ENCODE measurements at regions not wholly inside any gene's neighbourhood (a gene's known extent, or its start where the extent isn't known, plus 50 kb on each side); places are given as distances from the start of the nearest gene placed in this dataset.

DNA sequence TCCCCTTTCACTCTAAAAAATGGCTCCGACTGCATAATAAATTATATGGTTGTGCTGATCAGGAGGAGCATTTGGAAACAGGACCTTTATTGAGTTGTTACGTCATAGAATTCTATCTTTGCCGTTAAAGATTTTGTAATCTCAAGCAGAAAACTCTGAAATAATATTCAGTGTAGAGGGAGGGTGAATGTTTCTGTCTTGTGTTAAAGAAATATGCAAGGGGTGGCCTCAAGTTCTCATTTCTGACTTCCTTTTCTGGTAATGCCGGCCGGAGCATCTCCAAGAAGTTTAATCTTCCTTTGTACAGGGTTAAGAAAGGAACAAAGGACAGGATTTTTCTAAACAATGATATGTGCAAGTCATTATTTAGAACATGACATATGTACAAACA lies 165.1 kb downstream of the SLC38A4 start:
- TF ChIP-seq TAF1 (IDR thresholded peaks at IDR 0.05; ENCODE audit: low read depth): no peak
- TF ChIP-seq, protein P1, sequence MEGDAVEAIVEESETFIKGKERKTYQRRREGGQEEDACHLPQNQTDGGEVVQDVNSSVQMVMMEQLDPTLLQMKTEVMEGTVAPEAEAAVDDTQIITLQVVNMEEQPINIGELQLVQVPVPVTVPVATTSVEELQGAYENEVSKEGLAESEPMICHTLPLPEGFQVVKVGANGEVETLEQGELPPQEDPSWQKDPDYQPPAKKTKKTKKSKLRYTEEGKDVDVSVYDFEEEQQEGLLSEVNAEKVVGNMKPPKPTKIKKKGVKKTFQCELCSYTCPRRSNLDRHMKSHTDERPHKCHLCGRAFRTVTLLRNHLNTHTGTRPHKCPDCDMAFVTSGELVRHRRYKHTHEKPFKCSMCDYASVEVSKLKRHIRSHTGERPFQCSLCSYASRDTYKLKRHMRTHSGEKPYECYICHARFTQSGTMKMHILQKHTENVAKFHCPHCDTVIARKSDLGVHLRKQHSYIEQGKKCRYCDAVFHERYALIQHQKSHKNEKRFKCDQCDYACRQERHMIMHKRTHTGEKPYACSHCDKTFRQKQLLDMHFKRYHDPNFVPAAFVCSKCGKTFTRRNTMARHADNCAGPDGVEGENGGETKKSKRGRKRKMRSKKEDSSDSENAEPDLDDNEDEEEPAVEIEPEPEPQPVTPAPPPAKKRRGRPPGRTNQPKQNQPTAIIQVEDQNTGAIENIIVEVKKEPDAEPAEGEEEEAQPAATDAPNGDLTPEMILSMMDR (IDR thresholded peaks at IDR 0.05; ENCODE audit: poor library complexity, severe bottlenecking): no peak
- TF ChIP-seq RAD21 (conservative IDR thresholded peaks at IDR 0.05): no peak
- TF ChIP-seq MXI1 (conservative IDR thresholded peaks at IDR 0.05; ENCODE audit: poor library complexity, severe bottlenecking): no peak
- no peak for TF ChIP-seq EP300 (conservative IDR thresholded peaks at IDR 0.05; ENCODE audit: poor library complexity, severe bottlenecking)
- TF ChIP-seq, protein P2, sequence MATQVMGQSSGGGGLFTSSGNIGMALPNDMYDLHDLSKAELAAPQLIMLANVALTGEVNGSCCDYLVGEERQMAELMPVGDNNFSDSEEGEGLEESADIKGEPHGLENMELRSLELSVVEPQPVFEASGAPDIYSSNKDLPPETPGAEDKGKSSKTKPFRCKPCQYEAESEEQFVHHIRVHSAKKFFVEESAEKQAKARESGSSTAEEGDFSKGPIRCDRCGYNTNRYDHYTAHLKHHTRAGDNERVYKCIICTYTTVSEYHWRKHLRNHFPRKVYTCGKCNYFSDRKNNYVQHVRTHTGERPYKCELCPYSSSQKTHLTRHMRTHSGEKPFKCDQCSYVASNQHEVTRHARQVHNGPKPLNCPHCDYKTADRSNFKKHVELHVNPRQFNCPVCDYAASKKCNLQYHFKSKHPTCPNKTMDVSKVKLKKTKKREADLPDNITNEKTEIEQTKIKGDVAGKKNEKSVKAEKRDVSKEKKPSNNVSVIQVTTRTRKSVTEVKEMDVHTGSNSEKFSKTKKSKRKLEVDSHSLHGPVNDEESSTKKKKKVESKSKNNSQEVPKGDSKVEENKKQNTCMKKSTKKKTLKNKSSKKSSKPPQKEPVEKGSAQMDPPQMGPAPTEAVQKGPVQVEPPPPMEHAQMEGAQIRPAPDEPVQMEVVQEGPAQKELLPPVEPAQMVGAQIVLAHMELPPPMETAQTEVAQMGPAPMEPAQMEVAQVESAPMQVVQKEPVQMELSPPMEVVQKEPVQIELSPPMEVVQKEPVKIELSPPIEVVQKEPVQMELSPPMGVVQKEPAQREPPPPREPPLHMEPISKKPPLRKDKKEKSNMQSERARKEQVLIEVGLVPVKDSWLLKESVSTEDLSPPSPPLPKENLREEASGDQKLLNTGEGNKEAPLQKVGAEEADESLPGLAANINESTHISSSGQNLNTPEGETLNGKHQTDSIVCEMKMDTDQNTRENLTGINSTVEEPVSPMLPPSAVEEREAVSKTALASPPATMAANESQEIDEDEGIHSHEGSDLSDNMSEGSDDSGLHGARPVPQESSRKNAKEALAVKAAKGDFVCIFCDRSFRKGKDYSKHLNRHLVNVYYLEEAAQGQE (IDR thresholded peaks at IDR 0.05; ENCODE audit: borderline replicate concordance): no peak
- no peak for TF ChIP-seq POLR2AphosphoS5 (IDR thresholded peaks at IDR 0.05)
- TF ChIP-seq EZH2 (IDR thresholded peaks at IDR 0.05; ENCODE audit: borderline replicate concordance, insufficient read depth, low read length, poor library complexity, severe bottlenecking): no peak
